ENCODE measurements at regions not wholly inside any gene's neighbourhood (a gene's known extent, or its start where the extent isn't known, plus 50 kb on each side); places are given as distances from the start of the nearest gene placed in this dataset.

- ATAC-seq (no peak), DNase-seq (no peak)
- BruUV-seq (replicated peaks) = no TSS peak
- no peaks in the 10 kb centered on the region for H3K79me2 ChIP-seq (ENCODE audit: low read length)
- H3K4me3 ChIP-seq (ENCODE audit: low read length) = no peak overlapping the region
- no peaks in the 10 kb centered on the region for H4K20me1 ChIP-seq (ENCODE audit: low read length)
- no peaks in the 10 kb centered on the region for H3K9me2 ChIP-seq (replicated peaks; ENCODE audit: low read length)
- H3K9me3 ChIP-seq (ENCODE audit: low read length) = no peaks in the 10 kb centered on the region
- TF ChIP-seq EZH2 (IDR thresholded peaks at IDR 0.05; ENCODE audit: low read length, unreplicated experiment) (no peak), EZH2phosphoT487 (IDR thresholded peaks at IDR 0.05; ENCODE audit: borderline replicate concordance, low read length) (no peak), CTCF (conservative IDR thresholded peaks at IDR 0.05; ENCODE audit: low read depth, low read length) (no peak)
- ChIA-PET CTCF (interaction anchor here (0.6 kb wide), 1 partner anchor 84 kb away, joined by 6 read pairs; no protein-coding TSS in a partner anchor), POLR2A (ENCODE audit: unreplicated experiment) (no interaction called here)
- H3F3A ChIP-seq (ENCODE audit: low read length, unreplicated experiment) = no peaks in the 10 kb centered on the region
- no peak overlapping the region for H3K4me2 ChIP-seq (ENCODE audit: low read length)
- intact Hi-C loops (cut with micrococcal nuclease) = loop anchor here (10.0 kb wide), 1 partner anchor 97 kb away; no protein-coding TSS in a partner anchor
- no peak overlapping the region for H3K9ac ChIP-seq (ENCODE audit: low read length)
- no peaks in the 10 kb centered on the region for H3K27me3 ChIP-seq (ENCODE audit: low read length)
- no peak overlapping the region for H2AFZ ChIP-seq (ENCODE audit: low read length)
- H3K36me3 ChIP-seq (ENCODE audit: low read depth, low read length) = no peaks in the 10 kb centered on the region
- H3K27ac ChIP-seq (ENCODE audit: low read length) = no peak overlapping the region
- H3K4me1 ChIP-seq (ENCODE audit: insufficient read depth, low read length) = no peaks in the 10 kb centered on the region
These were observed 102.7 kb downstream of the CDCA7 start for GRCh38 chr2:173457366-173457765.

- TF ChIP-seq EZH2 (IDR thresholded peaks at IDR 0.05; ENCODE audit: low read length, unreplicated experiment) (no peak), CTCF (conservative IDR thresholded peaks at IDR 0.05; ENCODE audit: low read depth, low read length) (no peak), EZH2phosphoT487 (IDR thresholded peaks at IDR 0.05; ENCODE audit: borderline replicate concordance, low read length) (no peak)
- intact Hi-C loops (cut with micrococcal nuclease) = loop anchor here (10.0 kb wide), 1 partner anchor 96 kb away; no protein-coding TSS in a partner anchor
- Histone ChIP-seq H3K9ac (ENCODE audit: low read length) (no peak overlapping the region), H3K27me3 (ENCODE audit: low read length) (no peaks in the 10 kb centered on the region), H3F3A (ENCODE audit: low read length, unreplicated experiment) (no peaks in the 10 kb centered on the region), H3K79me2 (ENCODE audit: low read length) (no peaks in the 10 kb centered on the region), H3K4me3 (ENCODE audit: low read length) (no peak overlapping the region), H3K27ac (ENCODE audit: low read length) (no peak overlapping the region), H2AFZ (ENCODE audit: low read length) (no peak overlapping the region), H4K20me1 (ENCODE audit: low read length) (no peaks in the 10 kb centered on the region), H3K4me2 (ENCODE audit: low read length) (no peak overlapping the region), H3K9me2 (replicated peaks; ENCODE audit: low read length) (no peaks in the 10 kb centered on the region), H3K4me1 (ENCODE audit: insufficient read depth, low read length) (no peaks in the 10 kb centered on the region), H3K36me3 (ENCODE audit: low read depth, low read length) (no peaks in the 10 kb centered on the region), H3K9me3 (ENCODE audit: low read length) (no peaks in the 10 kb centered on the region)
- no TSS peak for BruUV-seq (replicated peaks)
- ChIA-PET CTCF (no interaction called here), POLR2A (ENCODE audit: unreplicated experiment) (no interaction called here)
- DNase-seq = no peak
- ATAC-seq = no peak
These were observed 104.5 kb downstream of the CDCA7 start for GRCh38 chr2:173458991-173459780.

All from PC-3 (cell line).